Upper lobe of left lung (tissue), 6 donors: ENCODE measurements at regions not wholly inside any gene's neighbourhood (a gene's known extent, or its start where the extent isn't known, plus 50 kb on each side); places are given as distances from the start of the nearest gene placed in this dataset.

ENCODE experiments used
- ATAC-seq, 2 donors: fragments of 200-7000 bp; cut with Tn5 transposase; one replicate each; pipeline ENCODE4 v1.9.1; 2022; ENCODE audit warnings: mild to moderate bottlenecking in 2 of 2, moderate library complexity in 2 of 2; ENCODE audit not compliant: low FRiP score in 2 of 2
- DNase-seq, 2 donors: peaks; one replicate each; pipeline ENCODE4 v3.0.0-alpha.2; 2019 to 2020
- H3K27ac ChIP-seq, 4 donors: fragments of 200-600 bp; sonication (generic); one replicate each; pipeline ENCODE4 v1.5.1; 2016 to 2019
- H3K27me3 ChIP-seq, 4 donors: fragments of 200-600 bp; sonication (generic); one replicate each; pipeline ENCODE4 v1.5.1; 2017 to 2019
- H3K36me3 ChIP-seq, 4 donors: fragments of 200-600 bp; sonication (generic); one replicate each; pipeline ENCODE4 v1.5.1; 2016 to 2019
- H3K4me1 ChIP-seq, 4 donors: fragments of 200-600 bp; sonication (generic); one replicate each; pipeline ENCODE4 v1.5.1; 2018 to 2019
- H3K4me3 ChIP-seq, 4 donors: fragments of 200-600 bp; sonication (generic); one replicate each; pipeline ENCODE4 v1.5.1; 2017 to 2019; ENCODE audit warnings: mild to moderate bottlenecking in 2 of 4, moderate library complexity in 1 of 4
- H3K9me3 ChIP-seq, 4 donors: fragments of 200-600 bp; sonication (generic); one replicate each; pipeline ENCODE4 v1.5.1; 2018 to 2019
- CTCF ChIP-seq, 6 experiments: fragments of 450-650 bp in 4 of 6; fragments of 200-600 bp in 2 of 6; sonication (generic) in 2 of 6; IDR thresholded peaks; one replicate each; pipeline ENCODE4 v1.5.1; 2016 to 2019; ENCODE audit warnings: antibody characterized with exemption in 6 of 6
- EP300 ChIP-seq, 4 donors: sonication (generic); formaldehyde crosslinking; IDR thresholded peaks; one replicate each; pipeline ENCODE4 v1.5.1; 2017; ENCODE audit warnings: antibody characterized with exemption in 4 of 4, control low read depth in 2 of 4
- POLR2A ChIP-seq, 4 donors: fragments of 450-650 bp; IDR thresholded peaks; one replicate each; pipeline ENCODE4 v1.5.1; 2016 to 2017; ENCODE audit warnings: antibody characterized with exemption in 4 of 4, mild to moderate bottlenecking in 2 of 4
- POLR2AphosphoS5 ChIP-seq, 2 donors: sonication (generic); formaldehyde crosslinking; IDR thresholded peaks; one replicate each; pipeline ENCODE4 v1.5.1; 2017; ENCODE audit warnings: antibody characterized with exemption in 2 of 2
- WGBS, 2 donors: methylation state at CpG; one replicate each; pipeline ENCODE4 v1.1.5; 2017 to 2018; 5-methylcytosine and 5-hydroxymethylcytosine counted together
- donor health status: DM: no; HTN: no; CAD: no; lungs with moderate emphysema.
- donor health status: DM: no; HTN: yes; CAD: no; lungs with severe emphysema.

DNA sequence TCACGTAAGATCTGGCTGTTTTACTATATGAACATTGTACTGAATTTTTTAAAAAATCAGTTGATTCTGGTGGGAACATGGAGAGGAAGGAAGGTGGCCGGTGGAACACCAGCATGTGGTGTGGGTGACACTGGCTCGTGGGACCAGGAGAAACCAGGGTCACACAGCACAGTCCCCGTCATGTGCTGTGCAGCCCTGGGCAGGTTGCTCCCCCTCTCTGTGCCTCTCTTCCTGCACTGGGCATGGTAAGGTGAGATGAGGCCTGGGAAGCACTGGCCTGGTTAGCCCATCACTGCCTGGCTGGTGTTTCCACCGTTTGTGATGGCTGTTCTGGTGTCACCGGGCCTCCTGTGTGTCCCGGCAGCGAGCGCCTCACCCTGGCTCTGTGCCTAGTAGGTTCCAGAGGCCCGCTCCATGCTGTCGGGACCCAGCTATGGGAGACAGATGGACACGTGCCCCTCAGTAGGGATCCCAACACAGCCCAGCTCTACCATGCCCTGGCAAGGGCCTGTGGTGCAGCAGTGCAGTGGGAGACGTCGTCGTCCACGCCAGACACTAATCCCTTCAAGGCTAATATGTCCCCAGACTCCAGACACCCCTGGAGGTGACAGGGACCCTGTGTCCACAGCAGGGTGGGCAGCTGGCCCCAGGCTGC is 88.2 kb upstream of the LINC01488 start:
- Histone ChIP-seq H3K9me3 (peaks cover 0 to 7% (median 6%) of the 10 kb centered on the region in 4 donors), H3K27ac (no peak overlapping the region), H3K27me3 (no peaks in the 10 kb centered on the region), H3K36me3 (no peaks in the 10 kb centered on the region), H3K4me1 (no peaks in the 10 kb centered on the region), H3K4me3 (no peak overlapping the region)
- DNase-seq (no peak), ATAC-seq (no peak)
- WGBS, 2 donors: 92 to 93% methylated on average over 3 to 8 of the region's 16 CpGs
- TF ChIP-seq EP300 (IDR thresholded peaks at IDR 0.05): no peak
- no peak for TF ChIP-seq POLR2A (IDR thresholded peaks at IDR 0.05)
- no peak for TF ChIP-seq CTCF (IDR thresholded peaks at IDR 0.05)
- no peak for TF ChIP-seq POLR2AphosphoS5 (IDR thresholded peaks at IDR 0.05)

DNA sequence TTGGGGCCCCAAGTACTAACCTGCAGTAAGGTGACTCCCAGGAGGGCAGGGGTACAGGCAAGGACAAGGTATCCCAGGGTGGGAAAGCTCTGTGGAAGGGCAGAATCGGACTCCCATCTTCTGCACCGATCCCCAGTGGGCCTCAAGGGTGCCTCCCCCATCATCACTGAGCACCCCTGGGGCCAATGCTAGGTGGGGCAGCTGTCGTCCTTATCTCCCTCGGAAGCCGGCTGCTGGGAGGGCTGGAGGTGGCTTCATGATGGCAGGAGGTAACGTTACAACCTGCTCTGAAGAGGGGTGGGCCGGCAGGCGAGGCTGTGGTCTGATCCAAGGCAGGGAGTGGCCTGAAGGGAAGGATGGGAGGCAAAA is 87.6 kb upstream of the LINC01488 start:
- no peaks in the 10 kb centered on the region for H3K4me1 ChIP-seq
- H3K9me3 ChIP-seq: peaks cover 0 to 2% (median under 1%) of the 10 kb centered on the region in 4 donors
- 85 to 92% methylated on average over 4 to 8 of the region's 8 CpGs for WGBS, 2 donors
- H3K4me3 ChIP-seq: no peak overlapping the region
- no peaks in the 10 kb centered on the region for H3K27me3 ChIP-seq
- H3K27ac ChIP-seq: no peak overlapping the region
- DNase-seq: no peak
- TF ChIP-seq EP300 (IDR thresholded peaks at IDR 0.05): no peak
- no peak for TF ChIP-seq POLR2AphosphoS5 (IDR thresholded peaks at IDR 0.05)
- TF ChIP-seq POLR2A (IDR thresholded peaks at IDR 0.05): no peak
- no peak for ATAC-seq
- no peaks in the 10 kb centered on the region for H3K36me3 ChIP-seq

DNA sequence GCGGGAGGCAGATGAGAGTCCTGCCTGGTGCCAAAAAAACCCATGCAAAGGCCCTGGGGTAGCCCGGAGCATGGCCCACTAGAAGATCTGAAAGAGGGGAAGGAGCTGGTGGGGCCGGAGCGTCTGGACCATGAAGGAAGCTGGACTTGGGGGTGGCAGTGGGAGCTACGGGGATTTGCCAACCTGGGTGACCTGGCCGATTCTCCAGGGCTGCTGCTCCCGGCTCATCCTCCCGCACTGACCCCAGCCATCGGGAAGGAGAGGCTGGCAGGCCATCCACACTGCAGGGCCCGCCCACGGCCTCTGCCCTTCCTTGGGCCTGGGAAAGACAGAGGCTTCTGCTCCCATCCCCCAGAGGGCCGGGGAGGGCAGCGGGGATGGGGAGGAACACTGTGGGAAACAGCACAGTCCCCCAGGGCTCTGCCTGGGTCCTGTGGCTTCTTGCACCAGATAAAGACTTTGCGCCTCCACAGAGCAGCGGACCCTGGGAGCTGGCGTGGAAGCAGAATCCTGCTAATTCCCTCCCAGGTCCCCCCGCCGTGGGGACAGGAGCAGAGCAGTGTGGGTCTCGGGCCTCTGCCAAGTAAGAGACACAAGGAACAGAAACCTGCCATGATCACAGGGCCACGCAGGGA is 87.1 kb upstream of the LINC01488 start:
- no peak overlapping the region for H3K27ac ChIP-seq
- no peak for DNase-seq
- ATAC-seq: no peak

GRCh38 chr11:69394869-69395246 is 86.6 kb upstream of the LINC01488 start:
- Histone ChIP-seq H3K9me3 (no peaks in the 10 kb centered on the region), H3K36me3 (no peaks in the 10 kb centered on the region), H3K4me3 (no peak overlapping the region), H3K27me3 (no peaks in the 10 kb centered on the region), H3K4me1 (no peaks in the 10 kb centered on the region), H3K27ac (no peak overlapping the region)
- WGBS, 2 donors: 65 to 67% methylated on average over 7 of the region's 7 CpGs
- DNase-seq: no peak
- ATAC-seq: no peak
- no peak for TF ChIP-seq EP300 (IDR thresholded peaks at IDR 0.05)
- no peak for TF ChIP-seq POLR2AphosphoS5 (IDR thresholded peaks at IDR 0.05)
- TF ChIP-seq CTCF (IDR thresholded peaks at IDR 0.05): no peak
- TF ChIP-seq POLR2A (IDR thresholded peaks at IDR 0.05): no peak

More for the DNA sequence above, 87.1 kb upstream of the LINC01488 start:
- Histone ChIP-seq H3K4me1 (no peaks in the 10 kb centered on the region), H3K4me3 (no peak overlapping the region), H3K27me3 (no peaks in the 10 kb centered on the region), H3K9me3 (no peaks in the 10 kb centered on the region), H3K36me3 (no peaks in the 10 kb centered on the region)
- 92 to 93% methylated on average over 11 to 20 of the region's 20 CpGs for WGBS, 2 donors
- TF ChIP-seq POLR2AphosphoS5 (IDR thresholded peaks at IDR 0.05) (no peak), EP300 (IDR thresholded peaks at IDR 0.05) (no peak), POLR2A (IDR thresholded peaks at IDR 0.05) (no peak), CTCF (IDR thresholded peaks at IDR 0.05) (no peak)

DNA sequence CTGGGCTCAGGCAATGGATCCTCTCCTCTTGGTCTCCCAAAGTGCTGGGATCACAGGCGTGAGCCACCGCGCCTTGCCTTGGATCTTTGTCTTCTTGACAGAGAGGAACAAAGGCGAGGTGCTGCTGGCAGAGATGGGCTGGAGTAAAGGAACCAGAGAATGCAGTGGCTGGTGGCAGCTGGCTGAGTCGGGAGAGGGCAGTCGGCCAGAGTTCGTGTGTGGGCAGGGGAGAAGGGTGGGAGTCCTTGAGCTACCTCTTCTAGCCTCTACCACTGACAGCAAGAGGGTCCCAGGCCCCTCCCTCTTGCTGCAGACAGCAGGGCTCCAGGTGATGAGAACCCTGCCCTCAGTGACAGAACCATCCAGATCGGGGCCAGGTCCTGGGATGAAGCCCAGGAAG is 86.2 kb upstream of the LINC01488 start:
- no peak overlapping the region for H3K27ac ChIP-seq
- TF ChIP-seq EP300 (IDR thresholded peaks at IDR 0.05) (no peak), POLR2AphosphoS5 (IDR thresholded peaks at IDR 0.05) (no peak), POLR2A (IDR thresholded peaks at IDR 0.05) (no peak), CTCF (IDR thresholded peaks at IDR 0.05) (no peak)
- H3K4me1 ChIP-seq: no peaks in the 10 kb centered on the region
- H3K36me3 ChIP-seq: no peaks in the 10 kb centered on the region
- H3K4me3 ChIP-seq: no peak overlapping the region
- ATAC-seq (no peak), DNase-seq (no peak)
- no peaks in the 10 kb centered on the region for H3K27me3 ChIP-seq
- no peaks in the 10 kb centered on the region for H3K9me3 ChIP-seq
- WGBS, 2 donors: 80 to 90% methylated on average over 7 to 8 of the region's 8 CpGs
